HG02943 (cell line): ENCODE measurements at regions not wholly inside any gene's neighbourhood (a gene's known extent, or its start where the extent isn't known, plus 50 kb on each side); places are given as distances from the start of the nearest gene placed in this dataset.
A peak's percentile ranks its signal among the peaks of the same experiment; 100 is the strongest.
"Not testable (repeated sequence)": the region's sequence is repeated elsewhere in the genome, so short reads cannot be mapped to it uniquely, and the experiment has no call there.

ENCODE experiments used
- ATAC-seq: cut with Tn5 transposase; IDR thresholded peaks from one replicate; pipeline ENCODE4 v1.9.1; 2021; ENCODE audit warnings: mild to moderate bottlenecking, low read depth, moderate library complexity; ENCODE audit not compliant: unreplicated experiment

DNA sequence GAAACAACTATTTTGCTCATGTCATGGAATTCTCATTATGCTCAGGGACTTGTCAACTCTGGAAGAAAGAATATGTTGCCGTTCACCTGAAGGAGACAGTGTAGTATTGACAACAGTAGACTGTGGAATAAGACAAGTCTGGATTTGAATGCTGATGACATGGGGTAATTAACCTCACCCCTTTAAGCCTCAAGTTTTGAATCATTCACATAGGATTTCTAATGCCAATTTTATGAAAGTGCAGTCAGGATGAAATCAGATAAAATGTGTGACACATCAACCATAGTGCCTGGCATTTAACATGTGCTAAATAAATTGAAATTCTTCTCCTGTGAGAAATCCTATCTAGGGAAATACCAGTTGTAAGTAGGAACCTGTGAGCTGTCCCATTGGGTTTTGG, 305.8 kb downstream of the KIF20B start:
- ATAC-seq = no peak

DNA sequence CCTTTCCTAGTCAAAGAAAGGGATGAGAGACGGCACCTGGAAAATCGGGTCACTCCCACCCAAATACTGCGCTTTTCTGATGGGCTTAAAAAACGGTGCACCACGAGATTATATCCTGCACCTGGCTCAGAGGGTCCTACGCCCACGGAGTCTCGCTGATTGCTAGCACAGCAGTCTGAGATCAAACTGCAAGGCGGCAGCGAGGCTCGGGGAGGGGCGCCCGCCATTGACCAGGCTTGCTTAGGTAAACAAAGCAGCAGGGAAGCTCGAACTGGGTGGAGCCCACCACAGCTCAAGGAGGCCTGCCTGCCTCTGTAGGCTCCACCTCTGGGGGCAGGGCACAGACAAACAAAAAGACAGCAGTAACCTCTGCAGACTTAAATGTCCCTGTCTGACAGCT, 309.9 kb downstream of the KIF20B start:
- ATAC-seq = not testable (repeated sequence)

DNA sequence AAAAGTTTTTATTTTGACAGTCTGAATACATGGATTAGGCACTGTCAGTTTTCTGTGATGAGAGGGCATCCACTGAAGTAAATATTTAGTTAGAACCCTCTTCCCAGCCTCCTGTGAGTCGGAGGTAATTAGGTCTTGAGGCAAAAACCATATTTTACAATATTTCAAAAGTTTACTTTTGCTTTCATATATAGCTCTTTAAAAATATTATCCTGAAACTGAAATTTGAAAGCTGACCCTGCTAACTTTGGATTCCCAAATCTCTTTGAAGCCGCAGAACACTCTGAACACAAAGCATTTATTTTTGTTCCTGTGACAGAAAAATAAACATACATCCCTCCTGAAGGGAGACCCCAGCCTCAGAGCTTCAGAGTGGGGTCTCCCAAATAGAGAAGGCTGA, 317.4 kb downstream of the KIF20B start:
- ATAC-seq = no peak

DNA sequence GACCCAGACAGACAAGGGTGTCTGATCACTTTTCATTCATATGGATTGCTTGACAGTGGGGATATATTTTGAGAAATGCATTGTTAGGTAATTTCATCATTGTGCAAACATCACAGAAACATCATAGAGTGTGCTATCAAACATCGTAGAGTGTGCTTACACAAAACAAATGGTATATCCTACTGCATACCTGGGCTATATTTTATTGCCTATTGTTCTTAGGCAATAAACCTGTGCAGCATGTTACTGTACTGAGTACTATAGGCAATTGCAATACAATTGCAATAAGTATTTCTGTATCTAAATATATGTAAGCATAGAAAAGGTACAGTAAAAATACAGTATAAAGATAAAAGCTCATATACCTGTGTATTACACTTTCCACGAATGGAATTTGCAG, 319.1 kb downstream of the KIF20B start:
- no peak for ATAC-seq

DNA sequence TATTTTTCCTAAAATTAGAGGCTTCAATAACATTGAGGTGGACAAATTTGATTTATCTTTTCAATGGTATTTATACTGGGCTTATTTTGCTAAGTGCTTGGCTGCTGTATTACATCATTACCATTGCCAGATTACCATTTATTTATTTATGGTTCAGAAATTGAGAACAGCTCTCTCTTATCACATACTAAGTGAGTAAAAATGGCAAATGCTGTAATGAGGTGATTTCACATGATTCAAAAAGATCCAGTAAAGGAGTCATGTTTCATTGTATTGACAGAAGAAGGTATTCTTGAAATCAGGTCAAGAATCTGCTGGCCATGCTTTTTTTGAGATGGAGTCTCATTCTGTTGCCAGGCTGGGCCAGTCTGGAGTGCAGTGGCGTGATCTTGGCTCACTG, 322.6 kb downstream of the KIF20B start:
- ATAC-seq = no peak

DNA sequence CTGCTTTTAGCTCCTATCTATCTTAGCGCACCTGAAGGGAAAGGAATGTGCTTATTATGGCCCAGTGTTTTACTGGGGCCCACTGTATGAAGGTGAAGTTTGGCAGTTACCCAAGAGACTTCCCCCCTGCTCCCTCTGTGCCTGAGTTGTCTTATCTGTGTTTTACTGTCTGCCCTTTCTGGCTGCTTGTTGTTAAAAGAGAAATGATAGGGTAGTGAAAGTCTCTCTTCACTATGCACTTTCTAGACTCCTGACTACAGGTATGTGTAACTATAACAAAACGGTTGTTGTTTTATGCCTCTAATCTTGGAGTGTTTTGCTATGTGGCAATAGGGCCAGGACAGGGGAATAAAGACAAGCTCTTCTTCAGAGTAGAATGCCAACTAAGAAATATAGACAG, 326.9 kb downstream of the KIF20B start:
- no peak for ATAC-seq

DNA sequence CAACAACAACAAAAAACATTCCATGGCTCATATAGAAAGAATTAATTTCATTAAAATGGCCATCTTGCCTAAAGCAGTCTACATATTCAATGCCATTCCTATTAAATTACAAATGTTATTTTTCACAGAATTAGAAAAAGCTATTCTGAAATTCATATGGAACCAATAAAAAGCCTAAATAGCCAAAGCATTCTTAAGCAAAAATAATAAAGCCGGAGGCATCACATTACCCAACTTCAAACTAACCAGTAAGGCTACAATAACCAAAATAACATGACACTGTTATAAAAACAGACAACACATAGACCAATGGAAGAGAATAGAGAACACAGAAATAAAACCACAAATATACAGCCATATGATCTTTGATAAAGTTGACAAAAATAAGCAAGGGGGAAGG, 330.4 kb downstream of the KIF20B start:
- ATAC-seq = no peak

DNA sequence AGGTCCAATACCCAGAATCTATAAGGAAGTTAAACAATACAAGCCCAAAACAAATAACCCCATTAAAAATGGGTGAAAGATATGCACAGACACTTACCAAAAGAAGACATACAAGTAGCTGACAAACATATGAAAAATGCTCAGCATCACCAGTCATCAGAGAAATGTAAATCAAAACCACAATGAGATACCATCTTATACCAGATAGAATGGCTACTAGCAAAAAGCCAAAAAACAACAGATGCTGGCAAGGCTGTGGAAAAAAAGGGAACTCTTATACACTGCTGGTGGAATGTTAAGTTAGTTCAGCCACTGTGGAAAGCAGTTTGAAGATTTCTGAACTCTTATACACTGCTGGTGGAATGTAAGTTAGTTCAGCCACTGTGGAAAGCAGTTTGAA, 331.1 kb downstream of the KIF20B start:
- no peak for ATAC-seq

DNA sequence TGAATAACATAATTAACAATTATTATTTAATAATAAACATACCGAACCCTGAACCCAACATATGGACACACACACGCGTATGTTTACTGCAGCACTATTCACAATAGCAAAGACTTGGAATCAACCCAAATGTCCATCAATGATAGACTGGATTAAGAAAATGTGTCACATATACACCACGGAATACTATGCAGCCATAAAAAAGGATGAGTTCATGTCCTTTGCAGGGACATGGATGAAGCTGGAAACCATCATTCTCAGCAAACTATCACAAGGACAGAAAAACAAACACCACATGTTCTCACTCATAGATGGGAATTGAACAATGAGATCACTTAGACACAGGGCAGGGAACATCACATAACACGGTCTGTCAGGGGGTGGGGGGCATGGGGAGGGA, 333.5 kb downstream of the KIF20B start:
- not testable (repeated sequence) for ATAC-seq

DNA sequence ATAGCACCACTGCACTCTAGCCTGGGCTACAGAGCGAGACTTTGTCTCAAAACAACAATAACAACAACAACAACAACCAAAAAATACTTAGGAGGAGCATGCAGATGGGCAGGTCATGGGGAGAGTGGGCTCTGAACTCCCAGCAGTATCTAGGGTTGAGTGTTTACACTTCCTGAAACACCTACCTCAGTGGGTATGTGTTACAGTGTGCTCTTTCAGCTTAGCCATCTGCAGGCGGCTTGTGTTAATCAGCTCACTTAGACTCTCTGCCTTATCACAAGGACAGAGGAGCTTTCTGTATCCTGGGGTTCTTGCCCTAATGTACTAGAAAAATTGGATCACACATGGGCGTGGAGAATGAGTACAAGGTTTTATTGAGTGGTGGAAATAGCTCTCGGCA, 340.2 kb downstream of the KIF20B start:
- ATAC-seq = no peak

DNA sequence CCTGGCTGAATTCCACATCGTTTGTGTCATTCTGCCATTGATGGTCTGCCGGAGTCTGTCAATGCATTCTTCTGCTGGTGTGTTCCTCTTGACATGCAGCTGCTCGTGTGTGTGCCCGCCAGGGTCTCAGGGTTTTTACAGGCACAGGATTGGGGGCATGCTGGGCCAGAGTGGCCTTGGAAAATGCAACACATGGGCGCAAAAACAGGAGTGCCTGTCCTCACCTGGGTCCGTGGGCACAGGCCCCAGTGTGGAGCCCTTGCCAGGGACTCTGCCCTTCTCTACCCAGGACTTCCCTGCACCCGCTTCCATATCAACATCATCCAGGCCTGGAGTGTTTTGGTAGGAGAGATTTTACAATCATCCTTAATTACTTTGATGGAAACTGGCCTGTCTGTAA, 340.7 kb downstream of the KIF20B start:
- no peak for ATAC-seq

DNA sequence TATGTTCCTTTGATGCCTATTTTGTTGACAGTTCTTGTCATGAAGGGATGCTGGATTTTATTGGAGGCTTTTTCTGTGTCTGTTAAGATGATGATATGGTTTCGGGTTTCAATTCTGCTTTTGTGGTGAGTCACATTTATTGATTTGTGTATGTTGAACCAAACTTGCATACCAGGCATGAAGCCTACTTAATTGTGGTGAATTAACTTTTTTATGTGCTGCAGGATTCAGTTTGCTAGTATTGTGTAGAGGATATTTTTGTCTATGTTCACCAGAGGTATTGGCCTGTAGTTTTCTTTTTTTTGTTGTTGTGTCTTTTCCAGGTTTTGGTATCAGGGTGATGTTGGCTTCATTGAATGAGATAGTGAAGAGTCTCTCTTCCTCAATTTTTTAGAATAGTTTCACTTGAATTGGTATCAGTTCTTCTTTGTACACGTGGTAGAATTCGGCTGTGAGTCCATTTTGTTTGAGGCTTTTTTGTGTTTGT, 345.9 kb downstream of the KIF20B start:
- ATAC-seq = peak; percentile 91

DNA sequence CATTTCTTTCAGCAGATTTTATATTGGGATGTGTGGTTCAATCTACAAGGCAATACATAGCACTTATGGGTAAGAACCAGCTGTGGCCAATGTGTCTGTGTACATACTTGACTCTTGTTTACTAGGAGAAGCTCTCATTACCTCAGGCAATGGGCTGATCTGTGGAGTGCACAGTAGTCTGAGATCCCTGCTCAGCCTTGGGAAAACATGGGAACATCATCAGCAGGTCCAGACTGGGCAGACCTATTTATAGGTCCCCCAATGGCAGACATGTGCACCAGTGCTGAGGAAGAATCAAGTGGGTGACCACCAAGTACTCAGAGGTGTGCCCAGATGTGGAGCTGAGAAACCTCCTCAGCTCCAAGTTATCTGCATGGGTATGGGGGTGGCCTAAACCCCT, 349.7 kb downstream of the KIF20B start:
- no peak for ATAC-seq

DNA sequence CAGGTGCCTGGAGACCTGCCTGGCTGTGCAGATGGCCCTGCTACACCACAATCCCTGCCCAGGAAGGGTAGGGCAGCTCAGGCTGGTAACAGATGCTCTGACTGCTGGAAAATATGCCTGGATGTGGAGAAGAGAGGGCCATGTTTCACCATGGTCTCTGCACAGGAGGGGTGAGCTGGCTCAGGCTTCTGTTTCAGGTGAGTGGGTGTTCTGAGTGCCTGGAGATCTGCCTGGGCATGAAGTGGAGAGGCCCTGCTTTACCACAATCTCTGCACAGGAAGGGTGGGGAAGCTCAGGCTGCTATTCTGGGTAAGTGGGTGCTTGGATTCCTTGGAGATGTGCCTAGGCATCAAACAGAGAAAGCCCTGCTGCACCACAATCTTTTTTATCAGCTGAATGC, 350.1 kb downstream of the KIF20B start:
- ATAC-seq = no peak

DNA sequence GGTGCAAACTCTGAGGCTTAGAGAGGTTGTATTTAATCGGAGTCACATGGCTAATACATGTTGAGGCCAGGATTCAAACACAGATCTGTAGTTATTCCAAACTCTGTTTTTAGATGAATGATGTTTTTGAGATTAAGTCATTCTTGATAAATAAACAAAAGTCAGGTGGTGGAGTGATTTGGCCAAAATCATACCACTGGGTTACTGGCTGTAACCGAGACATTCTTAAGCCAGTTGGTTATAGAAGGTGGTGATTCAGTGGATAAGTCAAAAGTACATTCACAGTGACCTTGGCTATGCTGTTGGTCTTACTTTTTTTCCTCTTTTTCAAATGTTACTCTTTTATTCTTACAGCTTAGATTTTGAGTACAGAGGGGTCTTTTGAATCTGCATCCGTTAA, 361.4 kb downstream of the KIF20B start:
- no peak for ATAC-seq

DNA sequence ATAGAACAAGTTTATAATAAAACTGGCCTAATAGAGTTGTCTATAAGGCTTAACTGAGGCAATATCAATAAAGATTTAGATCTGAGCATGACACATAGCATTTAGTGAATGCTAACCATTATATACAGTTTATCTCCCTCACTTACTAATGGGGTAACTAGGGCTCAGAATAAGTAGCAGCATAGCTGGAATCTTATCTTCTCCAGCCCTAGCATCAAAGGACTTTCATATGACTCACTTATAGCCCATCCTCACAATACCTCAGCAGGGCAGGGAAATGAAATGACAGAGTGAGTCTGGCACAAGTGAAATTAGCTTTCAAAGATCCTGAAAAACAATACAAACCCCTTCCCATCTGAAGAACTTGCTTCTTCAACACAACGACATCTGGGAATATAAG, 362.9 kb downstream of the KIF20B start:
- ATAC-seq = no peak

DNA sequence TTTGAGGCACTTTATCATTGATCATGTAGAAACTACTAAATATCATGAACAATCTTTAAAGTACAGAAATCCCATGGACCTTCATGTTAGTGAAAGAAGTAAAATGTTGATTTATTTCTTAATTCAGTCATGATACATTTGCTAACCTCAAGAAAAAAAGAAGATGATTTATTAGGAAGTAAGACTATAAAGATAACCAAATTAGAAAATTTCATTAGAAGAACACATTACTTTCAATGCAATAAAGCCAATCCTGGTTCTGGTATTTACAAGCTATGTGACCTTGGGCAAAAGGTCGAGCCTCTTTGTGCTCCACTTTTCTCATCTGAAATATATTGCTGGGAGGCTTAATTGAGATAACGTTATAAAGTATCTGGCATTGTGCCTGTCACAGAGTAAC, 365.0 kb downstream of the KIF20B start:
- no peak for ATAC-seq

DNA sequence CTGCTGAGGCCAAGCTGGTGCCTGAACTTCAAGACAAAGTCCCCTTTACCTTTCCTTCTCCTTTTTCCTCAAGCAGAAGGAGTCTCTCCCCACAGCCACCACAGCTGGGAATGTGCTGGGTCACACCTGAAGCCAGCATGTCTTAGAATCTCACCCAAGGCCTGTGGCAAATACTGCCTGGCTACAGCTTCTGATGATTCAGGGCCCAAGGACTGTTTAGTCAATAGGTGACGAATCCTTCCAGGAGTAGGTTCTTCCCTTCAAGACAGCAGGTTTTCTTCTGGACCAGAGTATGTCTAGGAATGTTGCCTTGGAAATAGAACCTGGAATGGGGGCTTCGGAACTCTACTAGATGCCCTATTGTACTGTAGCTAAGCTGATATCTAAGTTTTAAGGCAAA, 374.6 kb downstream of the KIF20B start:
- no peak for ATAC-seq

DNA sequence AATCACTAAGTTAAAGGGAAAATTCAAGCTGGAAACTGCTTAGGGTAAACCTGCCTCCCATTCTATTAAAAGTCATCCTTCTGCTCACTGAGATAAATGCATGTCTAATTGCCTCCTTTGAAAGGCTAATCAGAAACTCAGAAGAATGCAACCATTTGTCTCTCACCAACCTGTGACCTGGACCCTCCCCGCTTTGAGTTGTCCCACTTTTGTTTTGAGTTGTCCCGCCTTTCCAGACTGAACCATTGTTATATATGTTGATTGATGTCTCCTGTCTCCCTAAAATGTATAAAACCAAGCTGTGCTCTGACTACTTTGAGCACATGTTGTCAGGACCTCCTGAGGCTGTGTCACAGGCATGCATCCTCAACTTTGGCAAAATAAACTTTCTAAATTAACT, 378.4 kb downstream of the KIF20B start:
- no peak for ATAC-seq

DNA sequence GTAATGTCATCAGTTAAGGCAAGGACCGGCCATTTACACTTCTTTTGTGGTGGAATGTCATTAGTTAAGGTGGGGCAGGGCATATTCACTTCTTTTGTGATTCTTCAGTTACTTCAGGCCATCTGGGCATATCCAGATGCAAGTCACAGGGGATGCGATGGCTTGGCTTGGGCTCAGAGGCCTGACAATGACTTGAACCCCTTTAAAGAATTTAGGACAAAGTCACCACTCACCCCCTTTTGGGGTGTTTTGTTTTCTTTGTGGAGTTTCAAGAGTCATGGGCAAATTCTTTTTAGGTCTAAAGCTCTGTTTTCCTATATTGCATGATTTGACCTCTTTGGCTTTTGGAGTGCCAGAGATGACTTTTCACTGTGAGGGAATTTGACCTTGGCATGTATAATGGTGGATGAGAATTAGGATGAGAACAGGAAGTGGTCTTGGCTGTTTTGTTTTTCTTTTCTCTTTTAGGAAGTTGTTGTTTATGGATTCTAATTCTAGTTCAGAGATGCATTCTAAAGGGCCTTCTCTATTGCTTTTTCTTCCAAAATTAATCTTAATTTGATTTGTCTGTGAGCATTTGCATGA, 385.3 kb downstream of the KIF20B start:
- ATAC-seq = not testable (repeated sequence)

DNA sequence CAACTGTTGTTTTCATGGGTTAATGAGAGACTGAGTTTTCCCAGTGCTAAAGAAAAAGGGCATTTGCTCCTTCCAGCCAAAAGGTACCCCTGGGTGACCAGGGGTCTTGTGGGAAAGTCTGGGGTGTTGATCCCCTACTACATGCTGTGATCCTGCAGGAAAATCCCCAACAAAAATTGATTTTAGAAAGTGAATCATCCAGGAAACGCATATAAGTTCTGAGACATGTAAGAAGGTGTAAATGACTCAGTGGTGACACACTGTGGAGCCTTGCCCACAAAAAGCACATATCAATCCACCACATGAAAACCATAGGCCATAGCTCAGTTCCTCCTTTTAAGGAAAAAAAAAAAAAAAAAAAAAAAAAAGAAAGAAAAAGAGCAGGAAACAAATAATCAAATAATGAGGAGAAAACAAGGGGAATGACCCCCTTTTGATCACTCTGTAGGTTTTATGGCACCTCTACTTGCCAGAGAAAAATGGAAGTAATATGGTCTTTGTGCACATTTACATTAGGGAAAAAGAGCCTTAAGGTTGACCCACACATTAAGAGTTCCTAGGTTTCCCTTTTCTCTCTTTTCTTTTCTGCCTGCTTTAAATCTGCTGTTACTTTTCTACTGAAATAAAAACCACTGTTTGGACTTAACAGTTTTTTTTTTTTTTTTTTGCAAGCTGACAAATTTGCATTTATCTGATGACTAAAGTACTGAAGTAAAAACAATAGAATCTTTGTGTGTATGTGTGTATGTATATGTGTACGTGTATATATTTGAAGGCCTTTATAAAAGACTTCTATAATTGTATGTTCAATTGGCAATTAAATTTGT, 386.0 kb downstream of the KIF20B start:
- no peak for ATAC-seq

DNA sequence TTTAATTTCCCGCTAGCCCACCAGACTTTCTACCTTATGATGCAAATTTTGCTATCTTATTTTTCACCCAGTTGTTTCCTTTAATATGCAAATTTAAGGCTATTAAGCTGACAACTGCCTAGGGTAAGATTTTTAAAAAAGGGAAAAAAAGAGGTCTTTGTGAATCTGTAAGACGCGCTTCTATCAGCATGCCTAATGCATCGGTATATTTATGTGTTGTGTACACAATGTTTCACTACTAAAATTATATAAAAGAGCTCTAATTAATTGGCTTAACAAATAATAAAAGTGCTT, 386.6 kb downstream of the KIF20B start:
- ATAC-seq = no peak
